NCI-H187 treated with DMSO at 0.1 percent for 48 hours (cell line): ENCODE measurements at regions not wholly inside any gene's neighbourhood (a gene's known extent, or its start where the extent isn't known, plus 50 kb on each side); places are given as distances from the start of the nearest gene placed in this dataset.
"Not testable (repeated sequence)": the region's sequence is repeated elsewhere in the genome, so short reads cannot be mapped to it uniquely, and the experiment has no call there.

ENCODE experiments used
- DNase-seq: peaks from one replicate; lab custom pipeline; 2025; lab: John Stamatoyannopoulos, UW

DNA sequence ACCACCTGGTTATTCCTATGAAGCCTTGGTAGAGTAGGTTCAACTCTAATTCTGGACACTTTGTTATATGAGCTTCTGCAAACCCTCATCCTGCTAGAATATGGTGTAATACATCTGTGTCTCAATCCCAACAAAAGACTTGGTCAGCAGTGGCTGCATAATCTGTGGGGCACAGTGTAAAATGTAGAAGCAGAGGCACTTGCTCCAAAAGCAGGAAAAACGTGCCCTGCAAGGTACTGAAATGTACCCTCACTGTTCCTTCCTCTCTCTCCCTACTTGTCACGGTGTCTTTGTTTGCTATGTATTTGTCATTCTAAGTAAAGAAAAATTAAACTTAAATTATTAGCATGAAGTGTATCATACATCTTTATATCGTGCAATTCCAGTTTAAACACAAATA is 267.9 kb downstream of the BCL11B start:
- no peak for DNase-seq

GRCh38 chr14:99006276-99006675 is 265.7 kb downstream of the BCL11B start:
- no peak for DNase-seq

- DNase-seq: no peak
Observed at GRCh38 chr14:99007795-99008194, 264.2 kb downstream of the BCL11B start.

DNA sequence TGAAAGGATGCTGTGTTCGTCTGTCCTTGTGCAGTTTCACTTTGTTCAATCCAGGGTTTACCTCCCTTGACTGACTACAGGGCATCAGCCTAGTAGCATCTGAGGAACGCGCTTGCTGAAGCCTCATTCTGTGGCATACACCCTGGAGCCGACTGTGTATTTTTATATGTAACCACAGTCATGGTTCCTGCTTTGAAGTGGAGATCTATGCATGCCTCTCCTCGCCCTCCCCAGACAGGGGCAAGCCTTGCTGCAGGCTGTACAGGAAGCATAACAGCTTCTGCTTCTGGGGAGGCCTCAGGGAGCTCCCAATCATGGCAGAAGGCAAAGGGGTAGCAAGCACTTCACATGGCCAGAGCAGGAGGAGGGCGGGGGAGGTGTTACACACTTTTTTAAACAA is 262.1 kb downstream of the BCL11B start:
- DNase-seq: no peak

GRCh38 chr14:99011385-99011784 is 260.6 kb downstream of the BCL11B start:
- no peak for DNase-seq

DNA sequence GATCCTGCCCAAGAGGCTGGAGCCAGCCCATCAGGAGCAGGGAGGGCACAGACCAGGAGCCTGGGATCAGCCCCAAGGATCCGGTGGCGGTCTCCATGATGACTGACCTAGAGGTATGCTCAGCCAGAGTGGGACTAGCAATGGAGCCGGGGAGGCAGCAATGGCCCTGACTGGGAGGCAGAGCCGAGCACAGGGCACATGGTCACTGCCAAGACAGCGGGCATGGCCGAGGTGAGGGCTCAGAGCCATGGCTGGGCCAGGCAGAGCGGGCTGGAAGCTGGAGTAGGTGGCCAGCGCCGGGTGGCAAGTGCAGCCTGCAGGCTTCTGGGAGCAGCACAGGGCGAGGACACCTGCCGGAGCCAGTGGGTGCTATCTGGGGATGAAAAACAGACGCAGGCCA is 259.3 kb downstream of the BCL11B start:
- DNase-seq: no peak

- DNase-seq: no peak
Observed at GRCh38 chr14:99015833-99016232, 256.2 kb downstream of the BCL11B start.

DNA sequence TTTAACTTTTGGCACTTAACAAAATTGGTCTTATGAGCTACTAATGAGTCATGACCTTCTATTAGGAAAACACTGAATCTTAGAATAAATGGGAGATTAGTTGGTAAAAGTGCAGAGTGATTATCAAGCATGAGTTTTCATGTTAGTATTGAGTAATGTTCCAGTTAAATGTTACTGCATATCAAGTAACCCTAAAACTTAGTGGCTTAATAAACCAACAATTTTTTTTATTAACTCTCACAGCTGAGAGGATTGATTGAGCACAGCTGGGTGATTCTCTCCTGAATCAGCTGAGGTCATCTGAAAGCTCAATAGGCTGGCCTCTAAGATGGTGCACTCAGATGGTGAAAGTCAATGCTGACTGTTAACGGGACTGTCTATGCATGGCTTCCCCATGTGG is 248.6 kb downstream of the BCL11B start:
- DNase-seq: no peak

- DNase-seq: no peak
Observed at GRCh38 chr14:99024926-99025325, 247.1 kb downstream of the BCL11B start.

- no peak for DNase-seq
Observed at GRCh38 chr14:99025418-99025817, 246.6 kb downstream of the BCL11B start.

DNA sequence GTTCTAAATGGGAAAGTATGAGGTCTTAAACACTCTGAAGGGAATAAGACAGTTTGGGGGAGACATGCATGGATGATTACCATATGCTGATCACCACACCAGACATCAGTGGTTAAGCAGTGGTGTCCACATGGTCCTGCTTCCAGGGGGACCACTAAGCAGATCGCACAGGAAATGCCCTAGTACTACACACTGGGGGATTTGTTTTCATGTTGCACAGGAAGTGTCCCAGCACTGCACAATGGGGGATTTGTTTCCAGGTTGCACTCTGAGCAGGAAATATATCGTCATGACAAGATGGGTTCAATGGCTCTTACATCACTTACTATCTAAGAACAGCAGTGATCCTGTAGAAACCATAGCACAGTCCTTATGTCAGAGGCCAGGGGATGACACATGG is 245.5 kb downstream of the BCL11B start:
- no peak for DNase-seq

- DNase-seq: no peak
Observed at GRCh38 chr14:99028041-99028440, 244.0 kb downstream of the BCL11B start.

GRCh38 chr14:99028521-99028920 is 243.5 kb downstream of the BCL11B start:
- DNase-seq: no peak

GRCh38 chr14:99029145-99029915 is 242.7 kb downstream of the BCL11B start:
- no peak for DNase-seq

GRCh38 chr14:99029916-99030305 is 242.1 kb downstream of the BCL11B start:
- DNase-seq: no peak

GRCh38 chr14:99030454-99030853 is 241.5 kb downstream of the BCL11B start:
- no peak for DNase-seq

- DNase-seq: no peak
Observed at GRCh38 chr14:99032759-99033158, 239.2 kb downstream of the BCL11B start.

DNA sequence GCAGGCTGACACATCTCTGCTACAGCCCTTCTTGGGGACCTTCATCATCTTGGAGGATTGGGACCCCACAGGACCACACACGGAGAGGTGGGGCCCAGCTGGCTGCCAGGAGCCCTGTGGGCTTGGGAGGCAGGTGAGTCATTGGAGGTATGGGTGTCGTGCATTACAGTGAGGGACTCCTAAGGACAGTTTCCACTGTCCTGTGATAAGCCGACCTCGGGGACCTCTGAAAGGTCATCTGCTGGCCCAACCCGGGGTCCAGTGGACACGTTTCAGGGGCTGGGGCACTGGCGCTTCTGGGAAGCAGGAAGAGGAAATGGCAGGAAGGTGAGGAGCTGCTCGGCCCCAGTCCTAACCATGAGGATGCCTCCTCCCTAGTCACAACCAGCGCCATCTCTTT is 238.0 kb downstream of the BCL11B start:
- DNase-seq: no peak

DNA sequence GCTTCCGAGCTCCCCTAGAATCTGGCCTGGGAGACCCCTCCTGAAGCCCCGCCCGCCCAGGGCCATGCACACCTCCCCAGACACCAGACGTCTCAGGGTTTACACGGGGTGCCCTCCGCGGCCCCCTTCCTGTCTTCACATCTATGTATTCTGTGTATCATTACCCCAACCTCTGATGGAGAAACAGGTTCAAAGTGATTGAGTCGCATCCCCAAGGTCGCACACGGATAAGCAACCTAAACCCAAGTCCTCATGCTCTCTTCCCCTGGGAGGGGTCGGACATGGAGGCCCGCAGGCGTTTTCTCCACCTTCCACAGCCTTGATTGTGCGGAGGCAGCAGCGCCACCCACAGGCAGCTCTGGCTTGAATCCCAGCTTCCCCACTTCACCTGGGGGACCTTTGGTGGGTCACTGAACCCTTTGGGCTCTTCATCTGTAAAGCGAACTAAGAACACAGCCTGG is 237.3 kb downstream of the BCL11B start:
- DNase-seq: no peak

- DNase-seq: no peak
Observed at GRCh38 chr14:99035268-99035667, 236.7 kb downstream of the BCL11B start.

- no peak for DNase-seq
Observed at GRCh38 chr14:99035712-99036610, 236.0 kb downstream of the BCL11B start.

DNA sequence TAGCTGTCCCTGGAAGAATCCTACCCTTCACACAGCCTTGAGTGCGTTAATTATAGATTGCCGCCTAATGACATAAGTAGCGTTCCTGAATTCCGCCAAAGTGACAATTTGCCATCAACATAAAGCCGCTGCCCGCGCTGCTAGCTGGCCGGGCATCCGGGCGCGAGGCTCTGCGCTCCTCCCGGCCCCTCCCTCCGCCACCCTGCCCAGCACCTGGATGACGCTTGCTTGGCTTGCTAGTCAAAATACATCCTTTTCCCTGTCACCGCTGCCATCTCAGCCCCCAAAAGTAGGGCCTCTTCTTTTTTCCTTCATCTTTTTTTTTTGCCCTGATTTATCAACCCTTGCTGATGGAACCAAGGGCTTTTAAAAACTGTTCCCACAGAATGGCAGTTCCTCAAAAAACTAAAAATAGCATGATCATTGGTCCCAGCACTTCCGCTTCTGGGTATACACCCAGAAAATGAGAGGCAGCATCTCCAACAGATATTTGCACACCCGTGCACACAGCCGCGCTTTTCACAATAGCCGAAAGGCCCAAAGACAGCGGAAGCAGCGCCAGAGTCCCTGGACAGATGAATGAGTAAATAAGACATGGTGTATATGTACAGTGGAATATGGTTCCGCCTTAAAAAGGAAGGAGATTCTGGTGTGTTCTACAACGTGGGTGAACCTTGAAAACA is 235.2 kb downstream of the BCL11B start:
- no peak for DNase-seq

DNA sequence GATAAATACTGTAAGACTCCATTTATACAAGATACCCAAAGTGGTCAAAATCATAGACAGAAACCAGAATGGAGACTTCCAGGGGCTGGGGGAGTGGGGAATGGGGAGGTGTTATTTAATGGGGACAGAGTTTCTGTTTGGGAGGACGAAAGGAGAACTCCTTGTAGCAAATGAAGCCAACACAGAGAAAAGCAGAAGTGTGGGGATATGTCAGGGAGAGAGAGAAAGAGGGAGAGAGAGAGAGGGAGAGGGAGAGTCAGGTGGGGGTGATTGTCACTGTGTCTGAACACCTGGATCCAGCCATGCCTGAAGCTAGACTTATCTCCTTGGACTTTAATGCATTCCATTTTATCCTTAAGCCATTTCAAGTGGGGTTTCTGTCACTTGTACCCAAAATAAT is 234.7 kb downstream of the BCL11B start:
- not testable (repeated sequence) for DNase-seq
